Umbilical cord (tissue), 1 donor: ENCODE measurements at regions not wholly inside any gene's neighbourhood (a gene's known extent, or its start where the extent isn't known, plus 50 kb on each side); places are given as distances from the start of the nearest gene placed in this dataset.
"Not testable (repeated sequence)": the region's sequence is repeated elsewhere in the genome, so short reads cannot be mapped to it uniquely, and the experiment has no call there.

Source experiments
- DNase-seq: peaks from one replicate; pipeline ENCODE4 v3.0.0-alpha.2; 2015; ENCODE audit warnings: low spot score

GRCh38 chr10:59037018-59037389 lies 139.4 kb upstream of the PHYHIPL start:
- DNase-seq = no peak

DNA sequence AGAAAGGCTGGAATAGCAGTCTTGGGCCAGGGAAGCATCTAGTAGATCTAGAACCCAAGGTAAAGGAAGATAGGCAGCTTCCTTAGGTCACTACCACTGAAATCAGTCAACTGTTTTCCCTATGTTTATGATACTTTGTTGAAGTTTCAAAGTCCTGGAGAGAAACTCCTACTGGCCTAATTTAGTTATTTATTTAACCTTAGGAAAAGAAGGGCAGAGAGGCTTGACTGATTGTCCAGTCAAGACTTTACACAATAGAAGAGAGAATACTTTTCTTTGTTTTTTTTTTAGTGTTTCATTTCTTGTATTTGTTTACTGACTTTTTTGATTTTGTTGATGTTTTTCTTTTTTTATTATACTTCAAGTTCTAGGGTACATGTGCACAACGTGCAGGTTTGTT lies 138.9 kb upstream of the PHYHIPL start:
- no peak for DNase-seq

GRCh38 chr10:59043358-59043757 lies 133.1 kb upstream of the PHYHIPL start:
- DNase-seq = not testable (repeated sequence)

DNA sequence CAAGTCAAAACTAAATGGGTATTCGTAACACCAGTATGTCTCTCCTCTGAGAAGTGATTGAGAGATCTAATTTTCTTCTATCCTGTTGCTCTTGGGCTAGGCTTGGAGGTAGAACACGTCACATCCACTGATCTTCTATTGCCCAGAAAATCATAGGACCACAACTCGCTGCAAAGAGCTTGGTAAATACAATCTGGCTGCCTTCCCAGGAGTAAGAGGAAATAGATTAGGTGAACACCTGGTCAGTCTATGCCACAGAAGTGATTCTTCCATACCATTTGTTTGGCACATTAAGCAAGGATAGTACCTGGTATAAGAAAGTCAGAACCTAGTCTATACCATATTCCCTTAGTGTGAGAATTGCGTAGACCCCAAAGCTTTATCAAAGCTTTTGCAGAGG lies 129.3 kb upstream of the PHYHIPL start:
- no peak for DNase-seq

DNA sequence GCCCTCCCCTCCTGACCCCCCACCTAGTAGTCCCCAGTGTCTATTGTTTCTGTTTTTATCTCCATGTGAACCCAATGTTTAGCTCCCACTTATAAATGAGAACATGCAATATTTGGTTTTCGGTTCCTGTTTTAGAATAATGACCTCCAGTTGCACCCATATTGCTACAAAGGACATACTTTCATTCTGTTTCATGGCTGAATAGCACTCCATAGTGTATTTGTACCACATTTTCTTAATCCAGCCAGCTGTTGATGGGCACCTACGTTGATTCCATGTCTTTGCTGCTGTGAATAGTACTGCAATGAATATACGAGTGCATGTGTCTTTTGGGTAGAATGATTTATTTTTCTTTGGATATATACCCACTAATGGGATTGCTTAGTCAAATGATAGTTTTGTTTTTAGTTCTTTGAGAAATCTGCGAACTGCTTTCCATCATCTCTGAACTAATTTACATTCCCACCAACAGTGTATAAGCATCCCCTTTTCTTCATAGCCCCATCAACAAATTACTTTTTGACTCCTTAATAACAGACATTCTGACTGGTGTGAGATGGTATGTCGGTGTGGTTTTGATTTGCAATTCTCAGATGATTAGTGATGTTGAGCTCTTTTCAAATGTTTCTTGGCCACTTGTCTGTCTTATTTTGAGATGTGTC lies 128.4 kb upstream of the PHYHIPL start:
- DNase-seq = no peak

DNA sequence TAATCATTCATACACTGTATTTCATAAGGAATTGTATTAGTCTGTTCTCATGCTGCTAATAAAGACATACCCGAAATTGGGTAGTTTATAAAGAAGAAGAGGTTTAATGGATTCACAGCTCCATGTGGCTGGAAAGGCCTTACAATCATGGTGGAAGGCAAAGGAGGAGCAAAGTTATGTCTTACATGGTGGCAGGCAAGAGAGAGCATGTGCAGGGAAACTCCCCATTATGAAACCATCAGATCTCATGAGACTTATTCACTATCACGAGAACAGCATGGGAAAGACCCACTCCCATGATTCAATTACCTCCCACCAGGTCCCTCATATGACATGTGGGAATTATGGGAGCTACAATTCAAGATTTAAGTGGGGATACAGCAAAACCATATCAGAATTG lies 122.9 kb upstream of the PHYHIPL start:
- DNase-seq = not testable (repeated sequence)

DNA sequence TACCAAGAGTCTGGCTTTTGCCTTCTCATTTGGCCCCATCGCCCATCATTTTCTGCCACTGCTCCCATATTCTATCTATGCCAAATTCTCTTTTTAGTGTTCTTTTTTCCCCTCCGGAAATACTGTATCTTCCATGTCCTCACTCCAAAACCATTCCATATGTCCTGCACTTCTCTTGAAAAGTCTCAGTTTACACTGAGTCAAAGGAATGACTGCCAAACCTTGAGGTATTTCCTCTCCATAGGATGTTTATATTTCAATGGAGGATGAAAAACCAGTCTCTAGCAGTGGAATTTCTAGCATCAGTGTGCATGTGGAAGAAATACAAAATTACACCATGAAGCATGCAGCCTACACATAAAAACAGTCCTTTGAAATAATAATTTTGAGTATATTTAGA lies 121.4 kb upstream of the PHYHIPL start:
- DNase-seq = no peak

DNA sequence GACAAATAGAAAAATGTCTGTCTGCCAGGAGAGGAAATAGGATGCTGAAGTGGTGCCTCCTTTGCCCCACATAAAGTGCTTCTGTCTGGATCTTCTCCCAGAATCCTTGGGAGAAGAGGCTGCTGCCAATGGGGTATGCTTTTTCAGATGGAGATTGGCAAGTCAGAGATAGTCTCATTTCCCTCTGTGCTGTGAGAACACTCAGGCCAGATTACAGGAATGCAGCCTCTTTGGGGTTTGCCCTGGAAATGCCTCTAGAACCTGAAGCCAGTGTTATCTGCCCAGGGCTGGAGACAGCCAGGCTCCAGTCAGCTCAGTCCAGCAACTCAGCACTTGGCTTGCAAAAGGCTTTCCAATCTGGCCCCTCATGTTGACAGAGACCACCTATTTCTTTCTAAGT lies 119.1 kb upstream of the PHYHIPL start:
- DNase-seq = no peak

DNA sequence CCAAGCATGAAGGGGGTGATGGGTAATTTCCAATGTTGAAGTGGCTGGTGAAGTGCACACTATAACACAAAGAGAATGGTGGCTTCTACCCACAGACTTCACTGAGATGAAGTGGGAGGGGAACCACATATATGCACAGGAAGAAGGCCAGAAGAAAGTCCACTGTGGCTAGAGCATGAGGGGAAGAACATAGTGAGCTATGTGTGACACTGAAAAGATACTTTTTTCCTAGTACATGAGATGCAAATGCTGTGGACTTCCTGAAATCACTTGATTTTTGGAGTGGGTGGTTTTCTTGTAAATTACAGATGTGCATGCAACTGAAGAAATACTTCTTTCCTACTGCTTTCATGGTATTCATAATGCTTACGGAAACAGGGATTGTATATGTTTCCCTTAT lies 115.6 kb upstream of the PHYHIPL start:
- no peak for DNase-seq

DNA sequence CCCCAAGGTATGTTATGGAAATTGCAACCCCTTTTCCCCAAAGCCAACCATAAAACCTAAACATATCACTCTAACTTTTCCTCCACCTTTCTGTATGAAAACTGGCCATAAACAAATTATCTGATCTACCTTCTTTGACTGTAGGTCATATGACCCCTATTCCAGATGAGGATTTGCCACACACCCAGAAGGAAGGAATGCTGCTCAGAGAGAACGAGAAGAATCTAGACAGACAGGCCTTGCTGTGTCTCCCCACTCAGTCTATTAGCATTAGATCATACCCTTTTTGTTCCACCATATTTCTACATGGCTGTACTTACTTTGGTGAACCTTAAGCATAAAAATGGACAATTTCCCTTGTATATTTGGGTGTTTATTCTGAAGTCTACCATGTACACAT lies 113.0 kb upstream of the PHYHIPL start:
- DNase-seq = no peak

DNA sequence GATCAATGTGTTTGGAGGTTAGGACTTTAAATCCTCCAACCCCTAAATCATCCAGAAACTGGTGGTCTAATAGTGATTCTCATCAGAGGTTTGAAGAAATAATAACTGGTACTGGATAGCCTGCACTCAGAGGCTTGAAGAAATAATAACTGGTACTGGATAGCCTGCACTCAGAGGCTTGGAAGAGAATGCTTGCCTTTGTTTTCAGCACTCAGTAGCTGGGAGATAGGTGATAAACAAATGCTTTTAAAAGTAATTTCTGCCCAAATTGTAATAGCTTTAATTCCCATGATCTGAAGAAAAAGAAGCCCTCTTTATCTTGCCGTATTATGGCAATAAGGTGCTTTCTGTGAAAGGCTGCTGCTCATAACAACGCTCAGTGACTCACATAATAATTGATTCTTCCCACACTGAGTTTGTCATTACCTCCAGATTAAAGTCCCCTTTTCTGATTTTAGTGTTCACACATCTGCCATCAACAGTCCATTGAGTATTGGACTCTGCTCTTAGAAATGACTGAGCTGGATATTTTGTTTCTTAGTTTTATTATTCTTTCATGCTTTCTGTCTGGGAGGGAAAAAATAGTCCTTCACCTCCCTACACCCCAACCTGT lies 112.3 kb upstream of the PHYHIPL start:
- no peak for DNase-seq

- DNase-seq = no peak
Measured at GRCh38 chr10:59064759-59065539, 111.5 kb upstream of the PHYHIPL start.

- DNase-seq = no peak
Measured at GRCh38 chr10:59068581-59069191, 107.8 kb upstream of the PHYHIPL start.

- no peak for DNase-seq
Measured at GRCh38 chr10:59072038-59072437, 104.4 kb upstream of the PHYHIPL start.

GRCh38 chr10:59073456-59074053 lies 102.9 kb upstream of the PHYHIPL start:
- no peak for DNase-seq

DNA sequence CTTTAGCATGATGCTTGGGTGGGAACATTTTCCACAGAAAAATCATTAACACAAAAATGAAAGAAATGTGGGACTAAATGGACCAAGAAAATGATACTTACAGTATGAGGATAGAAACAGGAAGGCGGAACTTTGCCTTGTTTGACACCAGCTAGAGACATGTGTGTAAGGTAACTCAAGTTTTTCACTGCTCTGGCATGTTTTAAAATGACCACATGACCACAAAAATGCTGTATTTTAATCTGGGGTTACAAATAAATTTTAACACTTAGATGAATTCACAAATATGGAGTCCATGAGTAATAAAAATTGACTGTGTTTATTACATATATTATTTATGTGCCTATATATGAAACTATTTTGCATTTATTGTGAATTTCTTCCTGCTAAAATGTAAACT lies 100.9 kb upstream of the PHYHIPL start:
- DNase-seq = no peak

DNA sequence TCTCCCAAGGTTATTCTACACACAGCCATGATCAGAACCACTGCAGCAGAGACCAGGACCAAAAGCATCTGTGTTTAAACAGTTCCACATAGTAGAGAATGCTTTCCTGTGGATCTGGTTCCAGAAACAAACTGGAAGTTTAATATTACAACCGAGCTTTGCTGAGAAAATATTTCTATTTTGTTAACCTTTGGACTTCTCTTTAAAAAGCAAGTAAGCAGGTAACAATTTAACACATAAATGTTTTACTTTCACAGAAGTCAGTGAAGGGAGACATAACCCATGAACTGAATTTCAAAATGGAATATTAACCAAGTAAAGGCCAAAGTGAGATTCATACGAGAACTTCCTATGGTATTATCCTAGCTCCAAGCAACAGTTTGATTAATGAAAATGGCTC lies 98.6 kb upstream of the PHYHIPL start:
- DNase-seq = no peak

GRCh38 chr10:59078978-59079377 lies 97.5 kb upstream of the PHYHIPL start:
- DNase-seq = peak; percentile 56

DNA sequence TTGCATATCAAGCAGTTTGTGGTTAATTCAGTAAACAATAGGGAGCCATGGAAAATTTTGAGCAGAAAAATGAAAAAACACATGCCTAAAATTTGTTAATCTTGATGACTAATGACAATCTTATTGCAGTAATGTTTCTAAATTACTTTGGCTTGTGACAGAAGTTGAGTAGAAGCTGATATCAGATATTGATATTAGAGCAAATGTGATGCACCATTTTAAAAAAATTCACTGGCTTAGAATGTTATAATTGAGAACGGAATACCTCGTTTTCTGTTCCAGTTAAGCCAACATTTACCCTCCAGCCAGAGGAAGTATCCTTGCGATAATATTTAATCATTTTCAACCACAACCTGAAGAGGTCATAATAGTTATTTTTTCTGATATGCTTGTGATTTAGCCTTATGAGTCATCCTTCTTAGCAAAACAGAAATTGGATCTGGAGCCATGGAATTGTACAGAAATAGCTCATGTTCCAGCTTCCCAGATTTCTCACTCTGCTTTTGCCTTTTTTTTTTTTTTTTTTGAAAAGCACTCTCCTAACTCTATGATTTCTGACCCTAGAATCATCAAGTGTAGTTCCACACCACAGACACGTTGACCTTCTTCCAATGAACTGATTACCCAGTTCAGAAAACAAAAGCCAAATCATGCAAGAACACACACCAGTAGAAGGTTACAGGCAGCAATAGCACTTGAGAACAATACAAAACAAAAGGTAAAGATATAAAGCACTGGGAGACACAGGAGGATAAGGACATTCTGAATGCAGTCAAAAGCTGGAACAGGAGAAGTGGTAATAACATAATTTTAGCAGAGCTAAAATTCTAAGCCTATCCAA lies 96.8 kb upstream of the PHYHIPL start:
- DNase-seq = peak; percentile 88

DNA sequence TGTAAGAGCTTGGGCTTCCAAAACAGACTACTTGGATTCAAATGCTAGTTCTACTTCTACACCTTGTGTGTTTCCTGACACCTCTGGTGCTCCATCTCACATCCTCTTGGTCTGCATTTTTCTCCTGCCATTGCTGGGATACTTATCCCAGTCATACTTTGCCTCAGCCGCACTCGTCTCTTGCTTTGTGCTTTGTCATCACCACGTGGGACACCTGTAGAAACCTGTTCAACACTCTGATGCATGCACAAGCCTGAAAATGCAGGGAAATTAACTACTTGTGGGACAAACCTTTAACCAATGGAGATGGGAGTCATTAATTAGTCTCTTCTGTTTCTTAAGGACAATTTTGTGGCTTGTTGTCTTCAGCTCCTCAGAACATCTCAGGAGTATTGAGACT lies 94.2 kb upstream of the PHYHIPL start:
- no peak for DNase-seq

- no peak for DNase-seq
Measured at GRCh38 chr10:59085054-59085453, 91.4 kb upstream of the PHYHIPL start.
